Fibroblast of the aortic adventitia (primary cell): ENCODE measurements at regions not wholly inside any gene's neighbourhood (a gene's known extent, or its start where the extent isn't known, plus 50 kb on each side); places are given as distances from the start of the nearest gene placed in this dataset.

Experiments used
- DNase-seq: peaks from one replicate; pipeline ENCODE4 v3.0.0-alpha.2; 2010; ENCODE audit warnings: low read depth
- H3K4me3 ChIP-seq: 2 replicates; pipeline ENCODE4 v1.5.1; 2011; ENCODE audit warnings: low read depth, mild to moderate bottlenecking, control low read depth, low read length, moderate library complexity
- CTCF ChIP-seq: IDR thresholded peaks from 2 replicates; pipeline ENCODE4 v1.5.1; 2011; ENCODE audit warnings: mild to moderate bottlenecking, low read length, control low read depth, inconsistent platforms; ENCODE audit not compliant: insufficient read depth

GRCh38 chr2:103873716-103874351 lies 980.1 kb upstream of the POU3F3 start:
- no peak for DNase-seq
- no peak overlapping the region for H3K4me3 ChIP-seq
- TF ChIP-seq CTCF, result no peak

- DNase-seq, result no peak
- no peak overlapping the region for H3K4me3 ChIP-seq
- TF ChIP-seq CTCF, result no peak
Measured at GRCh38 chr2:103875131-103875530, 978.8 kb upstream of the POU3F3 start.

GRCh38 chr2:103875531-103875930 lies 978.4 kb upstream of the POU3F3 start:
- no peak overlapping the region for H3K4me3 ChIP-seq
- no peak for DNase-seq
- TF ChIP-seq CTCF, result no peak

- TF ChIP-seq CTCF, result no peak
- no peak overlapping the region for H3K4me3 ChIP-seq
- no peak for DNase-seq
Measured at GRCh38 chr2:103876611-103877010, 977.3 kb upstream of the POU3F3 start.

- DNase-seq, result no peak
- H3K4me3 ChIP-seq, result no peak overlapping the region
- no peak for TF ChIP-seq CTCF
Measured at GRCh38 chr2:103879101-103879500, 974.8 kb upstream of the POU3F3 start.

GRCh38 chr2:103880081-103880834 lies 973.7 kb upstream of the POU3F3 start:
- DNase-seq, result no peak
- H3K4me3 ChIP-seq, result no peak overlapping the region
- TF ChIP-seq CTCF, result no peak
